HEK293T (cell line): ENCODE measurements at regions not wholly inside any gene's neighbourhood (a gene's known extent, or its start where the extent isn't known, plus 50 kb on each side); places are given as distances from the start of the nearest gene placed in this dataset.

Experiments
- ARNT ChIP-seq: fragments of 450-650 bp; IDR thresholded peaks from 2 replicates; pipeline ENCODE4 v1.6.1; 2017; ENCODE audit warnings: mild to moderate bottlenecking
- BHLHE40 ChIP-seq: fragments of 450-650 bp; IDR thresholded peaks from 2 replicates; pipeline ENCODE4 v1.6.1; 2016; ENCODE audit warnings: mild to moderate bottlenecking, moderate library complexity, borderline replicate concordance
- ELF4 ChIP-seq: fragments of 450-650 bp; IDR thresholded peaks from 2 replicates; pipeline ENCODE4 v1.6.1; 2017; ENCODE audit warnings: antibody characterized with exemption
- FOXA1 ChIP-seq: fragments of 450-650 bp; IDR thresholded peaks from 2 replicates; pipeline ENCODE4 v1.6.1; 2016; ENCODE audit warnings: mild to moderate bottlenecking
- FOXK2 ChIP-seq: fragments of 450-650 bp; IDR thresholded peaks from 2 replicates; pipeline ENCODE4 v1.6.1; 2016; ENCODE audit warnings: mild to moderate bottlenecking
- FOXM1 ChIP-seq: fragments of 450-650 bp; IDR thresholded peaks from 2 replicates; pipeline ENCODE4 v1.6.1; 2017; ENCODE audit warnings: mild to moderate bottlenecking, borderline replicate concordance
- HDGF ChIP-seq: fragments of 450-650 bp; IDR thresholded peaks from 2 replicates; pipeline ENCODE4 v1.6.1; 2017; ENCODE audit warnings: antibody characterized with exemption, borderline replicate concordance
- L3MBTL2 ChIP-seq: fragments of 450-650 bp; conservative IDR thresholded peaks from 2 replicates; pipeline ENCODE4 v1.6.1; 2016; ENCODE audit warnings: mild to moderate bottlenecking
- SP1 ChIP-seq: fragments of 450-650 bp; IDR thresholded peaks from 2 replicates; pipeline ENCODE4 v1.6.1; 2017
- SUZ12 ChIP-seq: fragments of 450-650 bp; IDR thresholded peaks from 2 replicates; pipeline ENCODE4 v1.6.1; 2016; ENCODE audit warnings: mild to moderate bottlenecking
- TARDBP ChIP-seq: fragments of 450-650 bp; IDR thresholded peaks from 2 replicates; pipeline ENCODE4 v1.6.1; 2016

- TF ChIP-seq HDGF (no peak), SP1 (no peak), FOXM1 (no peak), FOXA1 (no peak), ELF4 (no peak), SUZ12 (no peak), TARDBP (no peak), BHLHE40 (no peak), L3MBTL2 (no peak), ARNT (no peak), FOXK2 (no peak)
These were observed 402.1 kb downstream of the AACS start for GRCh38 chr12:125467363-125467762.
